HepG2 (cell line): ENCODE measurements at regions not wholly inside any gene's neighbourhood (a gene's known extent, or its start where the extent isn't known, plus 50 kb on each side); places are given as distances from the start of the nearest gene placed in this dataset.

ENCODE experiments used
- ATAC-seq: fragments of 200-7000 bp; cut with Tn5 transposase; 3 replicates; pipeline ENCODE4 v1.9.1; 2020; ENCODE audit warnings: mild to moderate bottlenecking, moderate library complexity
- BruUV-seq: library from RNA; stranded (reverse); fragments of 400-500 nt; replicated peaks from 2 replicates; lab custom pipeline; 2021; lab: Mats Ljungman, UMichigan
- CTCF ChIA-PET: fragments of 300-600 bp; formaldehyde crosslinking; extraction: SDS; loops from one replicate; lab custom pipeline; 2021; ENCODE audit warnings: low total read pairs, inconsistent platforms, low intra/inter-chr PET ratio; lab: Yijun Ruan, JAX
- POLR2A ChIA-PET: fragments of 350-600 bp; sonication (Branson Sonifier 250); formaldehyde crosslinking; loops from one replicate; lab custom pipeline; 2020; ENCODE audit warnings: antibody characterized with exemption, inconsistent platforms; lab: Yijun Ruan, JAX
- DNase-seq: peaks from one replicate; pipeline ENCODE4 v3.0.0-alpha.2; 2015; ENCODE audit warnings: low spot score
- FAIRE-seq: peaks from 3 replicates; lab custom pipeline; 2011; peaks lifted over from hg19 to GRCh38; lab: Jason Lieb, UNC
- H2AFZ ChIP-seq: one replicate; pipeline ENCODE4 v1.6.1; 2011; ENCODE audit warnings: low read length, inconsistent platforms
- H3K27ac ChIP-seq: fragments of 300-600 bp; 3 replicates; pipeline ENCODE4 v1.8.0; 2011; ENCODE audit warnings: mixed run types, mild to moderate bottlenecking, mixed read lengths, low read length, inconsistent platforms; ENCODE audit not compliant: insufficient read depth; ENCODE audit errors: extremely low read length
- H3K27me3 ChIP-seq, 2 experiments: fragments of 200-600 bp in 1 of 2; 2 replicates in 1 of 2; 3 replicates in 1 of 2; pipeline versions ENCODE4 v1.6.0 to v1.8.0; 2011; ENCODE audit warnings: low read length in 2 of 2, mild to moderate bottlenecking in 2 of 2, moderate library complexity in 2 of 2, inconsistent platforms in 1 of 2; ENCODE audit not compliant: insufficient read depth in 2 of 2, control insufficient read depth in 1 of 2
- H3K36me3 ChIP-seq, 2 experiments: fragments of 200-600 bp in 1 of 2; replicated peaks in 1 of 2; 2 replicates in 1 of 2; 3 replicates in 1 of 2; pipeline versions ENCODE4 v1.5.1 to v1.8.0; 2011; ENCODE audit warnings: low read length in 2 of 2, inconsistent platforms in 1 of 2; ENCODE audit not compliant: insufficient read depth in 2 of 2, control insufficient read depth in 1 of 2
- H3K4me1 ChIP-seq: 2 replicates; pipeline ENCODE4 v1.5.1; 2012; ENCODE audit warnings: low read length, inconsistent platforms; ENCODE audit not compliant: insufficient read depth
- H3K4me2 ChIP-seq: 2 replicates; pipeline ENCODE4 v1.6.0; 2011; ENCODE audit warnings: low read depth, low read length, inconsistent platforms
- H3K4me3 ChIP-seq, 3 experiments: fragments of 200-600 bp in 1 of 3; sonication (generic), shearing (Covaris generic) in 1 of 3; replicated peaks in 1 of 3; 2 replicates each; pipeline ENCODE4 v1.5.1; 2011 to 2016; ENCODE audit warnings: low read length in 3 of 3, inconsistent platforms in 2 of 3, low read depth in 2 of 3, mild to moderate bottlenecking in 2 of 3, control low read depth in 1 of 3, mixed read lengths in 1 of 3; ENCODE audit not compliant: insufficient read depth in 1 of 3
- H3K79me2 ChIP-seq: one replicate; pipeline ENCODE4 v1.6.1; 2011; ENCODE audit warnings: low read length, inconsistent platforms; ENCODE audit not compliant: insufficient read depth
- H3K9ac ChIP-seq: 2 replicates; pipeline ENCODE4 v1.6.0; 2011; ENCODE audit warnings: mild to moderate bottlenecking, low read depth, low read length, inconsistent platforms; ENCODE audit not compliant: insufficient read depth
- H3K9me3 ChIP-seq: 2 replicates; pipeline ENCODE4 v1.5.1; 2012; ENCODE audit warnings: mild to moderate bottlenecking, low read length
- H4K20me1 ChIP-seq: 2 replicates; pipeline ENCODE4 v1.6.0; 2011; ENCODE audit warnings: inconsistent platforms, mild to moderate bottlenecking, low read length, moderate library complexity; ENCODE audit not compliant: insufficient read depth
- AHR ChIP-seq: IDR thresholded peaks from 2 replicates; pipeline ENCODE4 v1.6.1; 2018; ENCODE audit warnings: missing genetic modification reagents, missing compliant biosample characterization
- GABPA ChIP-seq, 2 experiments: IDR thresholded peaks; 2 replicates each; pipeline ENCODE4 v1.6.1; 2011 to 2016; ENCODE audit warnings: low read depth in 2 of 2, low read length in 1 of 2, missing biosample characterization in 1 of 2, missing genetic modification characterization in 1 of 2
- GTF2F1 ChIP-seq: fragments of 150-350 bp; IDR thresholded peaks from 2 replicates; pipeline ENCODE4 v1.6.1; 2014; ENCODE audit warnings: low read length
- HHEX ChIP-seq: IDR thresholded peaks from 2 replicates; pipeline ENCODE4 v1.6.1; 2016; ENCODE audit warnings: control low read depth
- HIVEP1 ChIP-seq: sonication (generic); formaldehyde crosslinking; IDR thresholded peaks from 2 replicates; pipeline ENCODE4 v1.4.0; 2020; ENCODE audit warnings: mild to moderate bottlenecking, missing genetic modification reagents
- IKZF4 ChIP-seq: sonication (generic); formaldehyde crosslinking; IDR thresholded peaks from 2 replicates; pipeline ENCODE4 v1.5.1; 2020; ENCODE audit warnings: borderline replicate concordance, mild to moderate bottlenecking, low read depth, missing genetic modification reagents; ENCODE audit errors: not compliant biosample characterization
- IRF2 ChIP-seq: IDR thresholded peaks from 2 replicates; pipeline ENCODE4 v1.6.1; 2018; ENCODE audit warnings: missing genetic modification reagents, missing compliant biosample characterization
- RAD51 ChIP-seq: fragments of 450-650 bp; IDR thresholded peaks from 2 replicates; pipeline ENCODE4 v1.6.1; 2016; ENCODE audit warnings: borderline replicate concordance
- SIX4 ChIP-seq: sonication (generic); formaldehyde crosslinking; IDR thresholded peaks from 2 replicates; pipeline ENCODE4 v1.4.0; 2020; ENCODE audit warnings: missing genetic modification reagents
- ZNF230 ChIP-seq: sonication (generic); formaldehyde crosslinking; IDR thresholded peaks from 2 replicates; pipeline ENCODE4 v1.4.0; 2020; ENCODE audit warnings: mild to moderate bottlenecking, missing genetic modification reagents
- ZNF234 ChIP-seq: sonication (generic); formaldehyde crosslinking; conservative IDR thresholded peaks from 2 replicates; pipeline ENCODE4 v1.5.1; 2020; ENCODE audit warnings: mild to moderate bottlenecking, missing genetic modification reagents
- ZNF547 ChIP-seq: sonication (generic); formaldehyde crosslinking; IDR thresholded peaks from 2 replicates; pipeline ENCODE4 v1.5.1; 2020; ENCODE audit warnings: mild to moderate bottlenecking, missing genetic modification reagents
- ZNF558 ChIP-seq: sonication (generic); formaldehyde crosslinking; IDR thresholded peaks from 2 replicates; pipeline ENCODE4 v1.9.0; 2022; ENCODE audit warnings: mild to moderate bottlenecking, missing genetic modification reagents, borderline replicate concordance
- WGBS: methylation state at CpG from one replicate; pipeline ENCODE4 v1.1.6; 2017; ENCODE audit warnings: low lambda C conversion rate; 5-methylcytosine and 5-hydroxymethylcytosine counted together
- in situ Hi-C: cut with HindIII; loops from 2 replicates; pipeline ENCODE4 v1.10.0; 2017; ENCODE audit warnings: low pct_unique_long_range_greater_than_20kb; ENCODE audit not compliant: extremely low pct_ligation_motif_present
- intact Hi-C: fragments of 100-400 bp; cut with micrococcal nuclease; formaldehyde crosslinking; loops from one replicate; pipeline ENCODE4 v1.10.0; 2022; ENCODE audit not compliant: unreplicated experiment
- TF ChIP-seq, protein P1 (sequence below): sonication (generic); formaldehyde crosslinking; conservative IDR thresholded peaks from 2 replicates; pipeline ENCODE4 v1.4.0; 2020; ENCODE audit warnings: mild to moderate bottlenecking, missing genetic modification reagents, moderate library complexity
- TF ChIP-seq, protein P2 (sequence below): sonication (generic); formaldehyde crosslinking; IDR thresholded peaks from 2 replicates; pipeline ENCODE4 v1.5.0; 2020; ENCODE audit warnings: mild to moderate bottlenecking, missing genetic modification reagents
- TF ChIP-seq, protein P3 (sequence below): IDR thresholded peaks from 2 replicates; pipeline ENCODE4 v1.6.1; 2016; ENCODE audit warnings: mild to moderate bottlenecking, missing biosample characterization, missing genetic modification reagents

DNA sequence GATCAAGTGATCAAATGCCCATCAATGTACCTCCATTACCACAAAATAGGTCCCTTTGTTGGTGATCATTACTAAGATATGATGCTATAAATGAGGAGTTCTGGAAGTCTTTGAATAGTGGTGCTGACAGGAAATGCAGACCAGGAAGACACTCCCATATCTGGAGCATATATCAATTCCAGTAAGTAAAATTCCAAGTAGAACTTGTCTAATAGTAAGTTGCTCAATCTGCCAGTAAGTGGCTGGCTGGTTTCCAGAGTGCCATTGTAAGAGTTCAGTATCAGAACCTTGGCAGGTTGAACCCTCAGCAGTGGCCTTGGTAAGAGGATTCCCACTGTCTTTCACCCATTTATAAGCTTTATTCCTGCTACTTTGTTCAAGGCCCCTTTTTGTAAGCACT is 379.9 kb upstream of the RBMS3 start (continued):
- TF ChIP-seq, protein P1, sequence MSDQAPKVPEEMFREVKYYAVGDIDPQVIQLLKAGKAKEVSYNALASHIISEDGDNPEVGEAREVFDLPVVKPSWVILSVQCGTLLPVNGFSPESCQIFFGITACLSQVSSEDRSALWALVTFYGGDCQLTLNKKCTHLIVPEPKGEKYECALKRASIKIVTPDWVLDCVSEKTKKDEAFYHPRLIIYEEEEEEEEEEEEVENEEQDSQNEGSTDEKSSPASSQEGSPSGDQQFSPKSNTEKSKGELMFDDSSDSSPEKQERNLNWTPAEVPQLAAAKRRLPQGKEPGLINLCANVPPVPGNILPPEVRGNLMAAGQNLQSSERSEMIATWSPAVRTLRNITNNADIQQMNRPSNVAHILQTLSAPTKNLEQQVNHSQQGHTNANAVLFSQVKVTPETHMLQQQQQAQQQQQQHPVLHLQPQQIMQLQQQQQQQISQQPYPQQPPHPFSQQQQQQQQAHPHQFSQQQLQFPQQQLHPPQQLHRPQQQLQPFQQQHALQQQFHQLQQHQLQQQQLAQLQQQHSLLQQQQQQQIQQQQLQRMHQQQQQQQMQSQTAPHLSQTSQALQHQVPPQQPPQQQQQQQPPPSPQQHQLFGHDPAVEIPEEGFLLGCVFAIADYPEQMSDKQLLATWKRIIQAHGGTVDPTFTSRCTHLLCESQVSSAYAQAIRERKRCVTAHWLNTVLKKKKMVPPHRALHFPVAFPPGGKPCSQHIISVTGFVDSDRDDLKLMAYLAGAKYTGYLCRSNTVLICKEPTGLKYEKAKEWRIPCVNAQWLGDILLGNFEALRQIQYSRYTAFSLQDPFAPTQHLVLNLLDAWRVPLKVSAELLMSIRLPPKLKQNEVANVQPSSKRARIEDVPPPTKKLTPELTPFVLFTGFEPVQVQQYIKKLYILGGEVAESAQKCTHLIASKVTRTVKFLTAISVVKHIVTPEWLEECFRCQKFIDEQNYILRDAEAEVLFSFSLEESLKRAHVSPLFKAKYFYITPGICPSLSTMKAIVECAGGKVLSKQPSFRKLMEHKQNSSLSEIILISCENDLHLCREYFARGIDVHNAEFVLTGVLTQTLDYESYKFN: no peak
- TF ChIP-seq HHEX (no peak), ZNF558 (CRISPR knock-in tag) (no peak), ZNF547 (no peak)
- TF ChIP-seq, all 625 proteins: peak for 0

DNA sequence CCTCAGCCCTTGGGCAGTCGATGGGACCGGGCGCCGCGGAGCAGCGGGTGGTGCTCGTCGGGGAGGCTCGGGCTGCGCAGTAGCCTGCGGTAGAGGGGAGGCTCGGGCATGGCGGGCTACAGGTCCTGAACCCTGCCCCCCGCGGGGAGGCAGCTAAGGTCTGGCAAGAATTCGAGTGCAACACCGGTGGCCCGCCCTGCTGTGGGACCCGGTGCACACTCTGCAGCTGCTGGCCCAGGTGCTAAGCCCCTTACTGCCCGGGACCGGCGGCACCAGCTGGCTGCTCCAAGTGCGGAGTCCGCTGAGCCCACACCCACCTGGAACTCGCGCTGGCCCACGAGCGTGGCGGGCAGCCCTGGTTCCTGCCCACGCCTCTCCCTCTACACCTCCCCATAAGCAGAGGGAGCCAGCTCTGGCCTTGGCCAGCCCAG is 377.7 kb upstream of the RBMS3 start:
- ATAC-seq: no peak
- BruUV-seq: no TSS peak
- H3K4me2 ChIP-seq: no peak overlapping the region
- no peaks in the 10 kb centered on the region for H4K20me1 ChIP-seq
- intact Hi-C loops: no loop called here
- H3K4me3 ChIP-seq: no peak overlapping the region
- in situ Hi-C loops: no loop called here
- CTCF ChIA-PET: no interaction called here
- no CpG with 5 or more reads among the region's 30 CpGs for WGBS
- no peaks in the 10 kb centered on the region for H3K4me1 ChIP-seq
- H3K79me2 ChIP-seq: no peaks in the 10 kb centered on the region
- H2AFZ ChIP-seq: no peak overlapping the region
- no peaks in the 10 kb centered on the region for H3K36me3 ChIP-seq
- H3K27ac ChIP-seq: no peak overlapping the region
- POLR2A ChIA-PET: no interaction called here
- DNase-seq: no peak
- H3K9me3 ChIP-seq: peaks cover 25% of the 10 kb centered on the region
- no peak for FAIRE-seq
- no peak overlapping the region for H3K9ac ChIP-seq
- H3K27me3 ChIP-seq: no peaks in the 10 kb centered on the region
- TF ChIP-seq GABPA (IDR thresholded peaks at IDR 0.05; ENCODE audit: low read depth, low read length) (no peak), GABPA (CRISPR knock-in tag; IDR thresholded peaks at IDR 0.05; ENCODE audit: low read depth) (no peak), ZNF234 (CRISPR knock-in tag) (no peak), IKZF4 (no peak), HIVEP1 (CRISPR knock-in tag) (no peak), SIX4 (CRISPR knock-in tag) (no peak), AHR (no peak), IRF2 (CRISPR knock-in tag) (no peak), ZNF230 (CRISPR knock-in tag) (no peak), RAD51 (no peak), GTF2F1 (no peak)
- TF ChIP-seq, protein P2, sequence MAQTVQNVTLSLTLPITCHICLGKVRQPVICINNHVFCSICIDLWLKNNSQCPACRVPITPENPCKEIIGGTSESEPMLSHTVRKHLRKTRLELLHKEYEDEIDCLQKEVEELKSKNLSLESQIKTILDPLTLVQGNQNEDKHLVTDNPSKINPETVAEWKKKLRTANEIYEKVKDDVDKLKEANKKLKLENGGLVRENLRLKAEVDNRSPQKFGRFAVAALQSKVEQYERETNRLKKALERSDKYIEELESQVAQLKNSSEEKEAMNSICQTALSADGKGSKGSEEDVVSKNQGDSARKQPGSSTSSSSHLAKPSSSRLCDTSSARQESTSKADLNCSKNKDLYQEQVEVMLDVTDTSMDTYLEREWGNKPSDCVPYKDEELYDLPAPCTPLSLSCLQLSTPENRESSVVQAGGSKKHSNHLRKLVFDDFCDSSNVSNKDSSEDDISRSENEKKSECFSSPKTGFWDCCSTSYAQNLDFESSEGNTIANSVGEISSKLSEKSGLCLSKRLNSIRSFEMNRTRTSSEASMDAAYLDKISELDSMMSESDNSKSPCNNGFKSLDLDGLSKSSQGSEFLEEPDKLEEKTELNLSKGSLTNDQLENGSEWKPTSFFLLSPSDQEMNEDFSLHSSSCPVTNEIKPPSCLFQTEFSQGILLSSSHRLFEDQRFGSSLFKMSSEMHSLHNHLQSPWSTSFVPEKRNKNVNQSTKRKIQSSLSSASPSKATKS (CRISPR knock-in tag): no peak
- TF ChIP-seq, protein P3, sequence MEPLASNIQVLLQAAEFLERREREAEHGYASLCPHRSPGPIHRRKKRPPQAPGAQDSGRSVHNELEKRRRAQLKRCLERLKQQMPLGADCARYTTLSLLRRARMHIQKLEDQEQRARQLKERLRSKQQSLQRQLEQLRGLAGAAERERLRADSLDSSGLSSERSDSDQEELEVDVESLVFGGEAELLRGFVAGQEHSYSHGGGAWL (CRISPR knock-in tag): no peak
